ENCODE measurements at regions not wholly inside any gene's neighbourhood (a gene's known extent, or its start where the extent isn't known, plus 50 kb on each side); places are given as distances from the start of the nearest gene placed in this dataset.

- Histone ChIP-seq H3K27me3 (ENCODE audit: control insufficient read depth in 2 of 2, insufficient read depth in 2 of 2, low read length in 2 of 2) (no peaks in the 10 kb centered on the region), H3K9ac (ENCODE audit: low read depth in 1 of 2, low read length in 2 of 2) (no peak overlapping the region), H3K27ac (ENCODE audit: low read depth in 2 of 2, low read length in 2 of 2) (peak overlapping the region in 1 of 2 donors; percentile 9), H3K9me3 (ENCODE audit: control insufficient read depth in 2 of 2, low read length in 2 of 2) (no peaks in the 10 kb centered on the region), H3K4me3 (ENCODE audit: low read length in 2 of 2) (no peak overlapping the region), H3K36me3 (ENCODE audit: control insufficient read depth in 2 of 2, insufficient read depth in 2 of 2, low read length in 2 of 2) (no peaks in the 10 kb centered on the region), H3K4me1 (ENCODE audit: control insufficient read depth in 2 of 2, insufficient read depth in 2 of 2, low read length in 2 of 2) (peaks cover 0 to 16% of the 10 kb centered on the region in 2 donors)
These were observed 87.4 kb downstream of the NFKBIZ start for GRCh38 chr3:101936419-101937356.

- peaks cover 0 to 16% of the 10 kb centered on the region in 2 donors for H3K4me1 ChIP-seq (ENCODE audit: control insufficient read depth in 2 of 2, insufficient read depth in 2 of 2, low read length in 2 of 2)
- no peak overlapping the region for H3K4me3 ChIP-seq (ENCODE audit: low read length in 2 of 2)
- H3K27ac ChIP-seq (ENCODE audit: low read depth in 2 of 2, low read length in 2 of 2), result no peak overlapping the region
- H3K36me3 ChIP-seq (ENCODE audit: control insufficient read depth in 2 of 2, insufficient read depth in 2 of 2, low read length in 2 of 2), result no peaks in the 10 kb centered on the region
- H3K9me3 ChIP-seq (ENCODE audit: control insufficient read depth in 2 of 2, low read length in 2 of 2), result no peaks in the 10 kb centered on the region
- no peaks in the 10 kb centered on the region for H3K27me3 ChIP-seq (ENCODE audit: control insufficient read depth in 2 of 2, insufficient read depth in 2 of 2, low read length in 2 of 2)
- no peak overlapping the region for H3K9ac ChIP-seq (ENCODE audit: low read depth in 1 of 2, low read length in 2 of 2)
These were observed 89.0 kb downstream of the NFKBIZ start for GRCh38 chr3:101938262-101938847.

- peaks cover 0 to 16% of the 10 kb centered on the region in 2 donors for H3K4me1 ChIP-seq (ENCODE audit: control insufficient read depth in 2 of 2, insufficient read depth in 2 of 2, low read length in 2 of 2)
- no peaks in the 10 kb centered on the region for H3K36me3 ChIP-seq (ENCODE audit: control insufficient read depth in 2 of 2, insufficient read depth in 2 of 2, low read length in 2 of 2)
- H3K27me3 ChIP-seq (ENCODE audit: control insufficient read depth in 2 of 2, insufficient read depth in 2 of 2, low read length in 2 of 2), result no peaks in the 10 kb centered on the region
- no peak overlapping the region for H3K27ac ChIP-seq (ENCODE audit: low read depth in 2 of 2, low read length in 2 of 2)
- H3K9me3 ChIP-seq (ENCODE audit: control insufficient read depth in 2 of 2, low read length in 2 of 2), result no peaks in the 10 kb centered on the region
- no peak overlapping the region for H3K4me3 ChIP-seq (ENCODE audit: low read length in 2 of 2)
- H3K9ac ChIP-seq (ENCODE audit: low read depth in 1 of 2, low read length in 2 of 2), result no peak overlapping the region
These were observed 90.2 kb downstream of the NFKBIZ start for GRCh38 chr3:101939361-101940049.

- no peak overlapping the region for H3K4me3 ChIP-seq (ENCODE audit: low read length in 2 of 2)
- no peak overlapping the region for H3K27ac ChIP-seq (ENCODE audit: low read depth in 2 of 2, low read length in 2 of 2)
- no peaks in the 10 kb centered on the region for H3K9me3 ChIP-seq (ENCODE audit: control insufficient read depth in 2 of 2, low read length in 2 of 2)
These were observed 91.4 kb downstream of the NFKBIZ start for GRCh38 chr3:101940521-101941317.

GRCh38 chr3:101941318-101942040, 92.2 kb downstream of the NFKBIZ start:
- Histone ChIP-seq H3K27me3 (ENCODE audit: control insufficient read depth in 2 of 2, insufficient read depth in 2 of 2, low read length in 2 of 2) (no peaks in the 10 kb centered on the region), H3K4me3 (ENCODE audit: low read length in 2 of 2) (no peak overlapping the region), H3K27ac (ENCODE audit: low read depth in 2 of 2, low read length in 2 of 2) (no peak overlapping the region), H3K9ac (ENCODE audit: low read depth in 1 of 2, low read length in 2 of 2) (no peak overlapping the region), H3K9me3 (ENCODE audit: control insufficient read depth in 2 of 2, low read length in 2 of 2) (no peaks in the 10 kb centered on the region), H3K4me1 (ENCODE audit: control insufficient read depth in 2 of 2, insufficient read depth in 2 of 2, low read length in 2 of 2) (peaks cover 0 to 16% of the 10 kb centered on the region in 2 donors), H3K36me3 (ENCODE audit: control insufficient read depth in 2 of 2, insufficient read depth in 2 of 2, low read length in 2 of 2) (no peaks in the 10 kb centered on the region)

More at GRCh38 chr3:101940521-101941317, 91.4 kb downstream of the NFKBIZ start:
- Histone ChIP-seq H3K27me3 (ENCODE audit: control insufficient read depth in 2 of 2, insufficient read depth in 2 of 2, low read length in 2 of 2) (no peaks in the 10 kb centered on the region), H3K4me1 (ENCODE audit: control insufficient read depth in 2 of 2, insufficient read depth in 2 of 2, low read length in 2 of 2) (peaks cover 0 to 16% of the 10 kb centered on the region in 2 donors), H3K9ac (ENCODE audit: low read depth in 1 of 2, low read length in 2 of 2) (no peak overlapping the region), H3K36me3 (ENCODE audit: control insufficient read depth in 2 of 2, insufficient read depth in 2 of 2, low read length in 2 of 2) (no peaks in the 10 kb centered on the region)

- no peaks in the 10 kb centered on the region for H3K36me3 ChIP-seq (ENCODE audit: control insufficient read depth in 2 of 2, insufficient read depth in 2 of 2, low read length in 2 of 2)
- no peaks in the 10 kb centered on the region for H3K9me3 ChIP-seq (ENCODE audit: control insufficient read depth in 2 of 2, low read length in 2 of 2)
- H3K27me3 ChIP-seq (ENCODE audit: control insufficient read depth in 2 of 2, insufficient read depth in 2 of 2, low read length in 2 of 2), result no peaks in the 10 kb centered on the region
- H3K27ac ChIP-seq (ENCODE audit: low read depth in 2 of 2, low read length in 2 of 2), result no peak overlapping the region
- H3K4me3 ChIP-seq (ENCODE audit: low read length in 2 of 2), result no peak overlapping the region
- H3K4me1 ChIP-seq (ENCODE audit: control insufficient read depth in 2 of 2, insufficient read depth in 2 of 2, low read length in 2 of 2), result peaks cover 0 to 12% of the 10 kb centered on the region in 2 donors
- no peak overlapping the region for H3K9ac ChIP-seq (ENCODE audit: low read depth in 1 of 2, low read length in 2 of 2)
These were observed 93.0 kb downstream of the NFKBIZ start for GRCh38 chr3:101942356-101942755.

GRCh38 chr3:101943029-101943428, 93.7 kb downstream of the NFKBIZ start:
- H3K4me1 ChIP-seq (ENCODE audit: control insufficient read depth in 2 of 2, insufficient read depth in 2 of 2, low read length in 2 of 2), result peaks cover 0 to 10% of the 10 kb centered on the region in 2 donors
- no peaks in the 10 kb centered on the region for H3K9me3 ChIP-seq (ENCODE audit: control insufficient read depth in 2 of 2, low read length in 2 of 2)
- H3K36me3 ChIP-seq (ENCODE audit: control insufficient read depth in 2 of 2, insufficient read depth in 2 of 2, low read length in 2 of 2), result no peaks in the 10 kb centered on the region
- H3K27ac ChIP-seq (ENCODE audit: low read depth in 2 of 2, low read length in 2 of 2), result no peak overlapping the region
- H3K9ac ChIP-seq (ENCODE audit: low read depth in 1 of 2, low read length in 2 of 2), result no peak overlapping the region
- no peak overlapping the region for H3K4me3 ChIP-seq (ENCODE audit: low read length in 2 of 2)
- no peaks in the 10 kb centered on the region for H3K27me3 ChIP-seq (ENCODE audit: control insufficient read depth in 2 of 2, insufficient read depth in 2 of 2, low read length in 2 of 2)

GRCh38 chr3:101944308-101944707, 95.0 kb downstream of the NFKBIZ start:
- Histone ChIP-seq H3K36me3 (ENCODE audit: control insufficient read depth in 2 of 2, insufficient read depth in 2 of 2, low read length in 2 of 2) (no peaks in the 10 kb centered on the region), H3K4me3 (ENCODE audit: low read length in 2 of 2) (no peak overlapping the region), H3K27me3 (ENCODE audit: control insufficient read depth in 2 of 2, insufficient read depth in 2 of 2, low read length in 2 of 2) (no peaks in the 10 kb centered on the region), H3K4me1 (ENCODE audit: control insufficient read depth in 2 of 2, insufficient read depth in 2 of 2, low read length in 2 of 2) (no peaks in the 10 kb centered on the region), H3K9me3 (ENCODE audit: control insufficient read depth in 2 of 2, low read length in 2 of 2) (no peaks in the 10 kb centered on the region), H3K27ac (ENCODE audit: low read depth in 2 of 2, low read length in 2 of 2) (no peak overlapping the region), H3K9ac (ENCODE audit: low read depth in 1 of 2, low read length in 2 of 2) (no peak overlapping the region)

GRCh38 chr3:101945980-101946379, 96.7 kb downstream of the NFKBIZ start:
- H3K9me3 ChIP-seq (ENCODE audit: control insufficient read depth in 2 of 2, low read length in 2 of 2), result no peaks in the 10 kb centered on the region
- no peak overlapping the region for H3K27ac ChIP-seq (ENCODE audit: low read depth in 2 of 2, low read length in 2 of 2)
- H3K4me3 ChIP-seq (ENCODE audit: low read length in 2 of 2), result no peak overlapping the region
- no peak overlapping the region for H3K9ac ChIP-seq (ENCODE audit: low read depth in 1 of 2, low read length in 2 of 2)
- no peaks in the 10 kb centered on the region for H3K4me1 ChIP-seq (ENCODE audit: control insufficient read depth in 2 of 2, insufficient read depth in 2 of 2, low read length in 2 of 2)
- no peaks in the 10 kb centered on the region for H3K36me3 ChIP-seq (ENCODE audit: control insufficient read depth in 2 of 2, insufficient read depth in 2 of 2, low read length in 2 of 2)
- no peaks in the 10 kb centered on the region for H3K27me3 ChIP-seq (ENCODE audit: control insufficient read depth in 2 of 2, insufficient read depth in 2 of 2, low read length in 2 of 2)
